SK-N-SH (cell line): ENCODE measurements at regions not wholly inside any gene's neighbourhood (a gene's known extent, or its start where the extent isn't known, plus 50 kb on each side); places are given as distances from the start of the nearest gene placed in this dataset.

ENCODE experiments used
- CHD2 ChIP-seq: fragments of 150-350 bp; IDR thresholded peaks from 2 replicates; pipeline ENCODE4 v1.6.1; 2018; ENCODE audit warnings: low read length; ENCODE audit not compliant: partially characterized antibody
- EP300 ChIP-seq, 2 experiments: IDR thresholded peaks; 2 replicates each; pipeline versions ENCODE4 v1.4.0 to v1.6.1; 2012; ENCODE audit warnings: borderline replicate concordance in 1 of 2, low read depth in 1 of 2, low read length in 1 of 2
- EZH2phosphoT487 ChIP-seq: fragments of 200-600 bp; sonication (generic); IDR thresholded peaks from 2 replicates; pipeline ENCODE4 v1.6.1; 2017; ENCODE audit warnings: low read depth, mixed run types, mild to moderate bottlenecking, antibody characterized with exemption, moderate library complexity, borderline replicate concordance
- FOXJ3 ChIP-seq: sonication (generic); formaldehyde crosslinking; IDR thresholded peaks from 2 replicates; pipeline ENCODE4 v1.5.1; 2020; ENCODE audit warnings: mild to moderate bottlenecking, missing genetic modification reagents
- JUND ChIP-seq: IDR thresholded peaks from 2 replicates; pipeline ENCODE4 v1.4.0; 2012
- POLR2AphosphoS5 ChIP-seq: IDR thresholded peaks from 2 replicates; pipeline ENCODE4 v1.6.1; 2012; ENCODE audit warnings: low read depth, low read length
- RFX5 ChIP-seq: IDR thresholded peaks from 2 replicates; pipeline ENCODE4 v1.6.1; 2012; ENCODE audit warnings: mild to moderate bottlenecking, improper control_type of control experiment, low read length
- RXRA ChIP-seq: IDR thresholded peaks from 2 replicates; pipeline ENCODE4 v1.4.0; 2012; ENCODE audit warnings: low read depth, mild to moderate bottlenecking, borderline replicate concordance
- SIN3A ChIP-seq: IDR thresholded peaks from 2 replicates; pipeline ENCODE4 v1.6.1; 2012; ENCODE audit warnings: low read depth, mild to moderate bottlenecking, low read length, moderate library complexity, borderline replicate concordance
- TEAD4 ChIP-seq: IDR thresholded peaks from 2 replicates; pipeline ENCODE4 v1.4.0; 2012; ENCODE audit warnings: mild to moderate bottlenecking, borderline replicate concordance; ENCODE audit not compliant: insufficient read depth
- TF ChIP-seq, protein P1 (sequence below): fragments of 200-600 bp; sonication (generic); IDR thresholded peaks from 2 replicates; pipeline ENCODE4 v1.6.1; 2017; ENCODE audit warnings: antibody characterized with exemption, mild to moderate bottlenecking, moderate library complexity
- TF ChIP-seq, protein P2 (sequence below): IDR thresholded peaks from 2 replicates; pipeline ENCODE4; 2012
- TF ChIP-seq, protein P3 (sequence below): IDR thresholded peaks from 2 replicates; pipeline ENCODE4 v1.6.1; 2012; ENCODE audit warnings: mild to moderate bottlenecking, low read depth, low read length, moderate library complexity
- TF ChIP-seq, protein P4 (sequence below): IDR thresholded peaks from 2 replicates; pipeline ENCODE4 v1.4.0; 2012; ENCODE audit warnings: low read depth

DNA sequence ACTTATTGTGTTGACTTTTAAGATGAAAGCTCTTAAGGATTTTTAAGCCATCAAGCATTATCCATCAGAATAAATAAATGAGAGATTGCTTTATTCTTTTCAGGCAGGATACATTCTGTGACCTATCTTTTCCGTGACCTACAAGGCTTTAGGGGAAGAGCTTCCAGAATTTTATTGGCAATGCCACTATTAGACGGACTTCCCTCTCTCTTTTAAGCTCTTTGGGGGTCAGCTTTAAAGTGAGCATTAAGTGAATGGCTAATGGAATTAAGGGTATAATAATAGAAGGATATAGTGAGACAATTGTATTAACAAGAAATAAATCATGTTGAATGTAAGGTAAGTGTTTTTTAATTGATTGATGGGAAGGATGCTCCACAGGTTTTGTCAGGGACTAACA, 273.7 kb downstream of the GPAT3 start:
- TF ChIP-seq, protein P1, sequence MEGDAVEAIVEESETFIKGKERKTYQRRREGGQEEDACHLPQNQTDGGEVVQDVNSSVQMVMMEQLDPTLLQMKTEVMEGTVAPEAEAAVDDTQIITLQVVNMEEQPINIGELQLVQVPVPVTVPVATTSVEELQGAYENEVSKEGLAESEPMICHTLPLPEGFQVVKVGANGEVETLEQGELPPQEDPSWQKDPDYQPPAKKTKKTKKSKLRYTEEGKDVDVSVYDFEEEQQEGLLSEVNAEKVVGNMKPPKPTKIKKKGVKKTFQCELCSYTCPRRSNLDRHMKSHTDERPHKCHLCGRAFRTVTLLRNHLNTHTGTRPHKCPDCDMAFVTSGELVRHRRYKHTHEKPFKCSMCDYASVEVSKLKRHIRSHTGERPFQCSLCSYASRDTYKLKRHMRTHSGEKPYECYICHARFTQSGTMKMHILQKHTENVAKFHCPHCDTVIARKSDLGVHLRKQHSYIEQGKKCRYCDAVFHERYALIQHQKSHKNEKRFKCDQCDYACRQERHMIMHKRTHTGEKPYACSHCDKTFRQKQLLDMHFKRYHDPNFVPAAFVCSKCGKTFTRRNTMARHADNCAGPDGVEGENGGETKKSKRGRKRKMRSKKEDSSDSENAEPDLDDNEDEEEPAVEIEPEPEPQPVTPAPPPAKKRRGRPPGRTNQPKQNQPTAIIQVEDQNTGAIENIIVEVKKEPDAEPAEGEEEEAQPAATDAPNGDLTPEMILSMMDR: no peak
- TF ChIP-seq SIN3A: no peak
- no peak for TF ChIP-seq POLR2AphosphoS5
- no peak for TF ChIP-seq EP300 (IDR thresholded peaks at IDR 0.05; ENCODE audit: borderline replicate concordance in 1 of 2, low read depth in 1 of 2, low read length in 1 of 2)
- TF ChIP-seq, protein P2, sequence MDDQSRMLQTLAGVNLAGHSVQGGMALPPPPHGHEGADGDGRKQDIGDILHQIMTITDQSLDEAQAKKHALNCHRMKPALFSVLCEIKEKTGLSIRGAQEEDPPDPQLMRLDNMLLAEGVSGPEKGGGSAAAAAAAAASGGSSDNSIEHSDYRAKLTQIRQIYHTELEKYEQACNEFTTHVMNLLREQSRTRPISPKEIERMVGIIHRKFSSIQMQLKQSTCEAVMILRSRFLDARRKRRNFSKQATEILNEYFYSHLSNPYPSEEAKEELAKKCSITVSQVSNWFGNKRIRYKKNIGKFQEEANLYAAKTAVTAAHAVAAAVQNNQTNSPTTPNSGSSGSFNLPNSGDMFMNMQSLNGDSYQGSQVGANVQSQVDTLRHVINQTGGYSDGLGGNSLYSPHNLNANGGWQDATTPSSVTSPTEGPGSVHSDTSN: no peak
- TF ChIP-seq CHD2: no peak
- TF ChIP-seq, protein P3, sequence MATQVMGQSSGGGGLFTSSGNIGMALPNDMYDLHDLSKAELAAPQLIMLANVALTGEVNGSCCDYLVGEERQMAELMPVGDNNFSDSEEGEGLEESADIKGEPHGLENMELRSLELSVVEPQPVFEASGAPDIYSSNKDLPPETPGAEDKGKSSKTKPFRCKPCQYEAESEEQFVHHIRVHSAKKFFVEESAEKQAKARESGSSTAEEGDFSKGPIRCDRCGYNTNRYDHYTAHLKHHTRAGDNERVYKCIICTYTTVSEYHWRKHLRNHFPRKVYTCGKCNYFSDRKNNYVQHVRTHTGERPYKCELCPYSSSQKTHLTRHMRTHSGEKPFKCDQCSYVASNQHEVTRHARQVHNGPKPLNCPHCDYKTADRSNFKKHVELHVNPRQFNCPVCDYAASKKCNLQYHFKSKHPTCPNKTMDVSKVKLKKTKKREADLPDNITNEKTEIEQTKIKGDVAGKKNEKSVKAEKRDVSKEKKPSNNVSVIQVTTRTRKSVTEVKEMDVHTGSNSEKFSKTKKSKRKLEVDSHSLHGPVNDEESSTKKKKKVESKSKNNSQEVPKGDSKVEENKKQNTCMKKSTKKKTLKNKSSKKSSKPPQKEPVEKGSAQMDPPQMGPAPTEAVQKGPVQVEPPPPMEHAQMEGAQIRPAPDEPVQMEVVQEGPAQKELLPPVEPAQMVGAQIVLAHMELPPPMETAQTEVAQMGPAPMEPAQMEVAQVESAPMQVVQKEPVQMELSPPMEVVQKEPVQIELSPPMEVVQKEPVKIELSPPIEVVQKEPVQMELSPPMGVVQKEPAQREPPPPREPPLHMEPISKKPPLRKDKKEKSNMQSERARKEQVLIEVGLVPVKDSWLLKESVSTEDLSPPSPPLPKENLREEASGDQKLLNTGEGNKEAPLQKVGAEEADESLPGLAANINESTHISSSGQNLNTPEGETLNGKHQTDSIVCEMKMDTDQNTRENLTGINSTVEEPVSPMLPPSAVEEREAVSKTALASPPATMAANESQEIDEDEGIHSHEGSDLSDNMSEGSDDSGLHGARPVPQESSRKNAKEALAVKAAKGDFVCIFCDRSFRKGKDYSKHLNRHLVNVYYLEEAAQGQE: no peak
- TF ChIP-seq RXRA: no peak
- no peak for TF ChIP-seq TEAD4
- TF ChIP-seq EZH2phosphoT487: no peak
- no peak for TF ChIP-seq JUND
- no peak for TF ChIP-seq RFX5
- TF ChIP-seq, protein P4, sequence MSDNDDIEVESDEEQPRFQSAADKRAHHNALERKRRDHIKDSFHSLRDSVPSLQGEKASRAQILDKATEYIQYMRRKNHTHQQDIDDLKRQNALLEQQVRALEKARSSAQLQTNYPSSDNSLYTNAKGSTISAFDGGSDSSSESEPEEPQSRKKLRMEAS: no peak
- no peak for TF ChIP-seq FOXJ3
